WTC11 (cell line): ENCODE measurements at regions not wholly inside any gene's neighbourhood (a gene's known extent, or its start where the extent isn't known, plus 50 kb on each side); places are given as distances from the start of the nearest gene placed in this dataset.

Source experiments
- ATAC-seq: fragments of 200-7000 bp; cut with Tn5 transposase; 2 replicates; pipeline ENCODE4 v1.10.0; 2021; ENCODE audit warnings: mild to moderate bottlenecking, moderate library complexity
- CTCF ChIA-PET: fragments of 300-600 bp; sonication (Branson Sonifier 250); formaldehyde crosslinking; loops from one replicate; lab custom pipeline; 2021; ENCODE audit warnings: antibody characterized with exemption; lab: Charles Lee
- POLR2A ChIA-PET: fragments of 350-600 bp; sonication (Branson Sonifier 250); formaldehyde crosslinking; loops from one replicate; lab custom pipeline; 2021; ENCODE audit warnings: antibody characterized with exemption; lab: Charles Lee
- DNase-seq: peaks from one replicate; pipeline ENCODE4 v3.0.0; 2021; ENCODE audit warnings: low spot score
- H3K27ac Mint-ChIP-seq: 2 replicates; pipeline ENCODE4 v1.8.0; 2021; ENCODE audit warnings: mixed read lengths
- H3K27me3 Mint-ChIP-seq: 2 replicates; pipeline ENCODE4 v1.8.0; 2021; ENCODE audit warnings: low read depth, mild to moderate bottlenecking, moderate library complexity, mixed read lengths
- H3K36me3 Mint-ChIP-seq: 2 replicates; pipeline ENCODE4 v1.8.0; 2021; ENCODE audit warnings: mixed read lengths
- H3K4me1 Mint-ChIP-seq: 2 replicates; pipeline ENCODE4 v1.8.0; 2022; ENCODE audit warnings: mixed read lengths
- H3K4me3 Mint-ChIP-seq: 2 replicates; pipeline ENCODE4 v1.8.0; 2021; ENCODE audit warnings: mild to moderate bottlenecking, moderate library complexity, mixed read lengths
- H3K9me3 Mint-ChIP-seq: 2 replicates; pipeline ENCODE4 v1.8.0; 2021; ENCODE audit warnings: mixed read lengths
- ARID4B ChIP-seq: sonication (generic); formaldehyde crosslinking; IDR thresholded peaks from 2 replicates; pipeline ENCODE4 v1.8.0; 2023; ENCODE audit warnings: missing genetic modification reagents, mild to moderate bottlenecking, borderline replicate concordance
- ATF3 ChIP-seq: sonication (generic); formaldehyde crosslinking; conservative IDR thresholded peaks from 2 replicates; pipeline ENCODE4 v1.8.1; 2022; ENCODE audit warnings: mild to moderate bottlenecking, missing genetic modification reagents
- EMX1 ChIP-seq: fragments of 250-450 bp; sonication (Bioruptor Pico); IDR thresholded peaks from 2 replicates; pipeline ENCODE4 v1.8.0; 2021; ENCODE audit warnings: mild to moderate bottlenecking
- JAZF1 ChIP-seq: fragments of 250-450 bp; sonication (Bioruptor Pico); IDR thresholded peaks from 2 replicates; pipeline ENCODE4 v1.9.0; 2021; ENCODE audit warnings: moderate library complexity, mild to moderate bottlenecking, inconsistent platforms
- OVOL2 ChIP-seq: fragments of 250-450 bp; sonication (Bioruptor Pico); IDR thresholded peaks from 2 replicates; pipeline ENCODE4 v1.9.0; 2021; ENCODE audit warnings: mild to moderate bottlenecking, borderline replicate concordance
- PRDM15 ChIP-seq: sonication (generic); formaldehyde crosslinking; IDR thresholded peaks from 2 replicates; pipeline ENCODE4 v1.8.0; 2022; ENCODE audit warnings: missing genetic modification reagents
- SMAD3 ChIP-seq: sonication (generic); formaldehyde crosslinking; IDR thresholded peaks from 2 replicates; pipeline ENCODE4 v1.8.0; 2022; ENCODE audit warnings: missing genetic modification reagents, mild to moderate bottlenecking, borderline replicate concordance
- STAT6 ChIP-seq: sonication (generic); formaldehyde crosslinking; conservative IDR thresholded peaks from 2 replicates; pipeline ENCODE4 v1.8.1; 2023; ENCODE audit warnings: mild to moderate bottlenecking, low read depth, missing genetic modification reagents, moderate library complexity
- USF2 ChIP-seq: sonication (generic); formaldehyde crosslinking; IDR thresholded peaks from 2 replicates; pipeline ENCODE4 v1.8.1; 2023; ENCODE audit warnings: mild to moderate bottlenecking, missing genetic modification reagents, moderate library complexity
- ZNF138 ChIP-seq: sonication (generic); formaldehyde crosslinking; conservative IDR thresholded peaks from 2 replicates; pipeline ENCODE4 v1.8.1; 2022; ENCODE audit warnings: mild to moderate bottlenecking, moderate library complexity, missing genetic modification reagents
- ZNF219 ChIP-seq: sonication (generic); formaldehyde crosslinking; IDR thresholded peaks from 2 replicates; pipeline ENCODE4 v1.8.0; 2023; ENCODE audit warnings: missing genetic modification reagents, mild to moderate bottlenecking, borderline replicate concordance
- ZNF263 ChIP-seq: sonication (generic); formaldehyde crosslinking; IDR thresholded peaks from 2 replicates; pipeline ENCODE4 v1.8.1; 2022; ENCODE audit warnings: low read depth, mild to moderate bottlenecking, moderate library complexity, missing genetic modification reagents
- ZNF281 ChIP-seq: sonication (generic); formaldehyde crosslinking; IDR thresholded peaks from 2 replicates; pipeline ENCODE4 v1.8.0; 2023; ENCODE audit warnings: mild to moderate bottlenecking, missing genetic modification reagents
- ZNF317 ChIP-seq: sonication (generic); formaldehyde crosslinking; IDR thresholded peaks from 2 replicates; pipeline ENCODE4 v1.8.1; 2023; ENCODE audit warnings: low read depth, mild to moderate bottlenecking, moderate library complexity, missing genetic modification reagents, borderline replicate concordance
- ZNF423 ChIP-seq: fragments of 250-450 bp; sonication (Bioruptor Pico); IDR thresholded peaks from 2 replicates; pipeline ENCODE4 v2.1.2; 2022; ENCODE audit warnings: mild to moderate bottlenecking, moderate library complexity
- TF ChIP-seq, protein P1 (sequence below): sonication (generic); formaldehyde crosslinking; IDR thresholded peaks from 2 replicates; pipeline ENCODE4 v1.8.1; 2022; ENCODE audit warnings: mild to moderate bottlenecking, missing genetic modification reagents, moderate library complexity, borderline replicate concordance

GRCh38 chr15:29455055-29455454, 185.4 kb upstream of the NSMCE3 start (continued):
- TF ChIP-seq ARID4B (CRISPR knock-in tag): no peak
- TF ChIP-seq JAZF1 (CRISPR knock-in tag): no peak
- no peak for TF ChIP-seq ATF3
- no peak for TF ChIP-seq SMAD3
- no peak for TF ChIP-seq ZNF423 (CRISPR knock-in tag)
- no peak for TF ChIP-seq OVOL2 (CRISPR knock-in tag)
- no peak for TF ChIP-seq EMX1 (CRISPR knock-in tag)
- no peak for TF ChIP-seq ZNF219
- TF ChIP-seq ZNF138 (CRISPR knock-in tag): no peak
- TF ChIP-seq ZNF263 (CRISPR knock-in tag): no peak

GRCh38 chr15:29454506-29454905, 184.9 kb upstream of the NSMCE3 start:
- DNase-seq: no peak
- no peak for ATAC-seq
- H3K4me3 Mint-ChIP-seq: no peak overlapping the region
- H3K4me1 Mint-ChIP-seq: peaks cover 32% of the 10 kb centered on the region
- H3K36me3 Mint-ChIP-seq: peaks cover 3% of the 10 kb centered on the region; the same call in 1 of the 2 replicates
- no peaks in the 10 kb centered on the region for H3K27me3 Mint-ChIP-seq
- H3K27ac Mint-ChIP-seq: no peak overlapping the region
- ChIA-PET POLR2A (no interaction called here), CTCF (interaction anchor here (1.3 kb wide), 1 partner anchor 314 kb away, joined by 5 read pairs; no protein-coding TSS in a partner anchor)
- H3K9me3 Mint-ChIP-seq: peaks cover 10% of the 10 kb centered on the region; the same call in 1 of the 2 replicates
- TF ChIP-seq PRDM15 (CRISPR knock-in tag) (no peak), SMAD3 (no peak), ZNF281 (no peak), ATF3 (no peak), USF2 (CRISPR knock-in tag) (no peak), ZNF423 (CRISPR knock-in tag) (no peak), STAT6 (CRISPR knock-in tag) (no peak), OVOL2 (CRISPR knock-in tag) (no peak), ZNF317 (CRISPR knock-in tag) (no peak)
- TF ChIP-seq, protein P1, sequence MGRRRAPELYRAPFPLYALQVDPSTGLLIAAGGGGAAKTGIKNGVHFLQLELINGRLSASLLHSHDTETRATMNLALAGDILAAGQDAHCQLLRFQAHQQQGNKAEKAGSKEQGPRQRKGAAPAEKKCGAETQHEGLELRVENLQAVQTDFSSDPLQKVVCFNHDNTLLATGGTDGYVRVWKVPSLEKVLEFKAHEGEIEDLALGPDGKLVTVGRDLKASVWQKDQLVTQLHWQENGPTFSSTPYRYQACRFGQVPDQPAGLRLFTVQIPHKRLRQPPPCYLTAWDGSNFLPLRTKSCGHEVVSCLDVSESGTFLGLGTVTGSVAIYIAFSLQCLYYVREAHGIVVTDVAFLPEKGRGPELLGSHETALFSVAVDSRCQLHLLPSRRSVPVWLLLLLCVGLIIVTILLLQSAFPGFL: no peak
